ENCODE measurements at regions not wholly inside any gene's neighbourhood (a gene's known extent, or its start where the extent isn't known, plus 50 kb on each side); places are given as distances from the start of the nearest gene placed in this dataset.

DNA sequence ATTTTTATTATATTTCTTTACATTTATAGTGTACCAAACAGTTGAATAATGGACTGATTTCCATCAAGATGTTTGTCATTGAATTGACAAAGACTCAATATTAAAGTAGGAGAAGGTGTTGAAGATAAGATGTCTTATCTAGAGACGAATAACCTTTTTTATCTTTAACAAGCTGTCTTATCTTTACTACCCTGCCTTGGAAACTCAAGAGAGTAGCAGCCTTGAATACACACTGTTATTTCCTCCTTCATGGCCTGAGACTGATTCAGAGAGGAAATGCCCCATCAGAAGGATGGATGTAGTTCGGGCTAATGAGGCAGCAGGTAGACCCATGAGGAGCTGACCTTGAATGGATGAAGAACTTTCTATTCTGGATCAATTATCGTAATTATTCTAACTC is 365.1 kb upstream of the SEMA6D start:
- Histone ChIP-seq H3K79me2 (ENCODE audit: insufficient read depth, low read length) (no peaks in the 10 kb centered on the region), H4K20me1 (ENCODE audit: insufficient read depth, low read length) (no peaks in the 10 kb centered on the region), H3K4me2 (ENCODE audit: low read length) (no peak overlapping the region), H2AFZ (ENCODE audit: low read length) (no peak overlapping the region), H3K27ac (ENCODE audit: low read depth, low read length, poor library complexity, severe bottlenecking) (no peak overlapping the region), H3K9me3 (ENCODE audit: low read length) (no peaks in the 10 kb centered on the region), H3K9ac (ENCODE audit: low read length) (no peak overlapping the region), H3F3A (ENCODE audit: insufficient read depth, low read length) (no peaks in the 10 kb centered on the region), H3K4me3 (ENCODE audit: low read depth, low read length, poor library complexity, severe bottlenecking) (no peak overlapping the region), H3K27me3 (ENCODE audit: insufficient read depth, low read length) (no peaks in the 10 kb centered on the region), H3K36me3 (ENCODE audit: insufficient read depth, low read length) (no peaks in the 10 kb centered on the region), H3K9me2 (ENCODE audit: low read depth, low read length) (no peaks in the 10 kb centered on the region), H3K4me1 (ENCODE audit: insufficient read depth, low read length, severe bottlenecking) (no peaks in the 10 kb centered on the region)
- TF ChIP-seq, protein P1, sequence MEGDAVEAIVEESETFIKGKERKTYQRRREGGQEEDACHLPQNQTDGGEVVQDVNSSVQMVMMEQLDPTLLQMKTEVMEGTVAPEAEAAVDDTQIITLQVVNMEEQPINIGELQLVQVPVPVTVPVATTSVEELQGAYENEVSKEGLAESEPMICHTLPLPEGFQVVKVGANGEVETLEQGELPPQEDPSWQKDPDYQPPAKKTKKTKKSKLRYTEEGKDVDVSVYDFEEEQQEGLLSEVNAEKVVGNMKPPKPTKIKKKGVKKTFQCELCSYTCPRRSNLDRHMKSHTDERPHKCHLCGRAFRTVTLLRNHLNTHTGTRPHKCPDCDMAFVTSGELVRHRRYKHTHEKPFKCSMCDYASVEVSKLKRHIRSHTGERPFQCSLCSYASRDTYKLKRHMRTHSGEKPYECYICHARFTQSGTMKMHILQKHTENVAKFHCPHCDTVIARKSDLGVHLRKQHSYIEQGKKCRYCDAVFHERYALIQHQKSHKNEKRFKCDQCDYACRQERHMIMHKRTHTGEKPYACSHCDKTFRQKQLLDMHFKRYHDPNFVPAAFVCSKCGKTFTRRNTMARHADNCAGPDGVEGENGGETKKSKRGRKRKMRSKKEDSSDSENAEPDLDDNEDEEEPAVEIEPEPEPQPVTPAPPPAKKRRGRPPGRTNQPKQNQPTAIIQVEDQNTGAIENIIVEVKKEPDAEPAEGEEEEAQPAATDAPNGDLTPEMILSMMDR (IDR thresholded peaks at IDR 0.05; ENCODE audit: low read length), result no peak
- TF ChIP-seq EZH2 (IDR thresholded peaks at IDR 0.05; ENCODE audit: borderline replicate concordance, low read length), result no peak

DNA sequence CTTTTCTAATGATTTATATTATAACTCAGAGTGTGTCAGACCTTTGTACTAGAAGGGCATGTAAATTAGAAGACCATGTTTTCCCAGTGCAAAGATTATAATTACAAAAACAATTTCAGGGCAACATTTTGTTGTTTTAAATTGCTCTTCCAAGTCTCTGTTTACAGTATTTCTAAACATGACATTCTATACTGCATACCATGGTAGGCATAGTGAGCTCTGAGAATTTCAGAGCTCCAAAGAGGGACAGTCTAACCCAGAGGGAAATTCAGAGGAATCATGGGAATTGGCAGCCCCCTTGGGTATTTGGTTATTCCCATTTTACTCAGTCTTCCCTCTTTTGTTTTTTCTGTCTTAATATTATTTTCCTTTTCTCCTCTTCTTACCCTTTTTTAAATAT is 361.5 kb upstream of the SEMA6D start:
- Histone ChIP-seq H2AFZ (ENCODE audit: low read length) (no peak overlapping the region), H3K36me3 (ENCODE audit: insufficient read depth, low read length) (no peaks in the 10 kb centered on the region), H3K9me2 (ENCODE audit: low read depth, low read length) (no peaks in the 10 kb centered on the region), H3K27ac (ENCODE audit: low read depth, low read length, poor library complexity, severe bottlenecking) (no peak overlapping the region), H3K9ac (ENCODE audit: low read length) (no peak overlapping the region), H3K79me2 (ENCODE audit: insufficient read depth, low read length) (no peaks in the 10 kb centered on the region), H3K9me3 (ENCODE audit: low read length) (no peaks in the 10 kb centered on the region), H4K20me1 (ENCODE audit: insufficient read depth, low read length) (no peaks in the 10 kb centered on the region), H3K4me2 (ENCODE audit: low read length) (no peak overlapping the region), H3K27me3 (ENCODE audit: insufficient read depth, low read length) (no peaks in the 10 kb centered on the region), H3K4me3 (ENCODE audit: low read depth, low read length, poor library complexity, severe bottlenecking) (no peak overlapping the region), H3F3A (ENCODE audit: insufficient read depth, low read length) (no peaks in the 10 kb centered on the region), H3K4me1 (ENCODE audit: insufficient read depth, low read length, severe bottlenecking) (no peaks in the 10 kb centered on the region)
- TF ChIP-seq, protein P1 (IDR thresholded peaks at IDR 0.05; ENCODE audit: low read length), result no peak
- TF ChIP-seq EZH2 (IDR thresholded peaks at IDR 0.05; ENCODE audit: borderline replicate concordance, low read length), result no peak

DNA sequence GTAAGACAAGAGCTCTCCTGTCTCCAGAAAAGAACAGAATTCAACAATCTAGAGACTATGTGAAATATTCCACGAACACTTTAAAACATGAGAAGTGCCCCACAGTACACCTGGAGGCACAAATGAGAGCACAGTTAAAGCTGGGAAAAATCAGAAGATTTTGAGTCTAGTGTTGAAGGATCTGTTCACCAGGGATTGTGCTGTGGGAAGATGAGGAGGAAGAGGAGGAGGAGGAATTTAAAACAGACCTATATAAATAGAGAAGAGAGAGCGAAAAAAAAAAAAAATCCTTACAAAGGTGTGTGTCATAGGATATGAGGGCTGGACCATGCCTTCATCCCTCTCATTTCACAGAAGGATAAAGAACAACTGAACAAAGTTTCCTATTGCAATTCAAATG is 361.0 kb upstream of the SEMA6D start:
- no peak overlapping the region for H3K4me3 ChIP-seq (ENCODE audit: low read depth, low read length, poor library complexity, severe bottlenecking)
- no peaks in the 10 kb centered on the region for H4K20me1 ChIP-seq (ENCODE audit: insufficient read depth, low read length)
- H3K36me3 ChIP-seq (ENCODE audit: insufficient read depth, low read length), result no peaks in the 10 kb centered on the region
- no peak overlapping the region for H3K9ac ChIP-seq (ENCODE audit: low read length)
- H3K27me3 ChIP-seq (ENCODE audit: insufficient read depth, low read length), result no peaks in the 10 kb centered on the region
- H3K27ac ChIP-seq (ENCODE audit: low read depth, low read length, poor library complexity, severe bottlenecking), result no peak overlapping the region
- no peak overlapping the region for H2AFZ ChIP-seq (ENCODE audit: low read length)
- H3K79me2 ChIP-seq (ENCODE audit: insufficient read depth, low read length), result no peaks in the 10 kb centered on the region
- no peaks in the 10 kb centered on the region for H3K4me1 ChIP-seq (ENCODE audit: insufficient read depth, low read length, severe bottlenecking)
- H3K4me2 ChIP-seq (ENCODE audit: low read length), result no peak overlapping the region
- H3F3A ChIP-seq (ENCODE audit: insufficient read depth, low read length), result no peaks in the 10 kb centered on the region
- H3K9me3 ChIP-seq (ENCODE audit: low read length), result no peaks in the 10 kb centered on the region
- TF ChIP-seq, protein P1 (IDR thresholded peaks at IDR 0.05; ENCODE audit: low read length), result no peak
- no peak for TF ChIP-seq EZH2 (IDR thresholded peaks at IDR 0.05; ENCODE audit: borderline replicate concordance, low read length)
- no peaks in the 10 kb centered on the region for H3K9me2 ChIP-seq (ENCODE audit: low read depth, low read length)
